Stimulated activated CD4-positive, alpha-beta T cell treated with anti-CD3 and anti-CD28 coated beads, Interleukin-12 subunit alpha, Interleukin-12 subunit beta, amount 100 ng/mL, for 24 hours (primary cell): ENCODE measurements at regions not wholly inside any gene's neighbourhood (a gene's known extent, or its start where the extent isn't known, plus 50 kb on each side); places are given as distances from the start of the nearest gene placed in this dataset.

Experiments used
- DNase-seq, 2 experiments: peaks; one replicate each; pipeline ENCODE4 v3.0.0-alpha.2; 2020; ENCODE audit warnings: low read depth in 2 of 2

GRCh38 chr10:113420057-113420732 is 132.7 kb upstream of the HABP2 start:
- no peak for DNase-seq

GRCh38 chr10:113420733-113421675 is 131.8 kb upstream of the HABP2 start:
- no peak for DNase-seq

GRCh38 chr10:113422371-113422770 is 130.5 kb upstream of the HABP2 start:
- DNase-seq, result no peak

GRCh38 chr10:113423981-113424721 is 128.7 kb upstream of the HABP2 start:
- no peak for DNase-seq

DNA sequence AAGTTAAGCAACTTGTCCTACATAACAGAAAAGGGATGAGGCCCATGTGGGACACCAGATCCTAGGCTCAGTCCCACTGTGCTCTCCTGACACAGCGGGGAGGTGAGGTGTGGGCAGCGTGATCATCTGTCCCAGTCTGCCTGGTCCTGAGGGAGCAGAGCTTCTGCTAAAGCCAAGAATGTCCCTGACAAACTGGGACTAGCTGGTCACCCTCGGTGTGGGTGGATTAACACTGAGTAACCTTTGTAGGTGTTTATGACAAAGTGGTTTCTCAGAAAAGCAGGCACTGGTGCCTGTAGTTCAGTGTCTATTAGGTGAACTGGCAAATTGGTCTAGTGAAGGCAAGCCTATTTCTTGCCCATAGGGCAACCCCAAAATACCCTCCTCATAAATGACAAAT is 127.8 kb upstream of the HABP2 start:
- no peak for DNase-seq

- no peak for DNase-seq
Measured at GRCh38 chr10:113425541-113425951, 127.3 kb upstream of the HABP2 start.

- no peak for DNase-seq
Measured at GRCh38 chr10:113426181-113426877, 126.5 kb upstream of the HABP2 start.

- no peak for DNase-seq
Measured at GRCh38 chr10:113427236-113427735, 125.6 kb upstream of the HABP2 start.

DNA sequence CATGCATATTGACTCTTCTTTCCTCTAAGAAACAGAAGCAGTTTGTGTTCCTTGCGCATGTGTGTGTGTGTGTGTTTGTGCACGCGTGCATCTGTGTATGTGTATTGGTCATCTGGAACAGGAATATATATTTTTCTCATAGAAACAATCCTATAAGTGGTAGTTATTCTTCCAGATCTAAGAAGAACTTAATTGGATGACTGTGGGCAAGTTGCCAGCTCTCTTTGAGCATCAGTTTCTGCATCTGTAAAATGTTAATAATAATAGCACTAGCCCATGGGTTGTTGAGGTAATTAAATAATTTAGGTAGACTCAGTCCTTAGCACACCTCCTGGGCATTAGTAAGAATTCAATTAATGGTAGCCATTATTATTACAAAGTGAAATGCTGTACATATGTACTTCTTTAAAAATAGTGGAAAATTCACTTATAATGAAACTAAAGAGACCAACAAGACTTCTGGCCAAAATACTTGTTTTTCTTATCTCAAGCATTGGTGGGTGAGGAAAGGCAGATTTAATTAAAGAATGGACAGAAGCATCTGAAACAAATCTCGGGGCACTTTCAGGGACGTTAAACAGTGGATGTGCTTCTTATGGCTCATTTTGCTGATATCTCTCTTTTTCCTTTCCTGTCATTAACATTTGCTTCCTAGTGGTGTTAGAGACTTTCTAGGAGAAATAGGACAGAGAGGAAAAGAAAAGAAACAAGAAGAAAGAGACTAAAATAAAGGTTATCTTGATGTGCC is 124.9 kb upstream of the HABP2 start:
- no peak for DNase-seq

GRCh38 chr10:113430634-113431397 is 122.0 kb upstream of the HABP2 start:
- DNase-seq, result no peak

GRCh38 chr10:113431398-113432160 is 121.3 kb upstream of the HABP2 start:
- DNase-seq, result no peak

DNA sequence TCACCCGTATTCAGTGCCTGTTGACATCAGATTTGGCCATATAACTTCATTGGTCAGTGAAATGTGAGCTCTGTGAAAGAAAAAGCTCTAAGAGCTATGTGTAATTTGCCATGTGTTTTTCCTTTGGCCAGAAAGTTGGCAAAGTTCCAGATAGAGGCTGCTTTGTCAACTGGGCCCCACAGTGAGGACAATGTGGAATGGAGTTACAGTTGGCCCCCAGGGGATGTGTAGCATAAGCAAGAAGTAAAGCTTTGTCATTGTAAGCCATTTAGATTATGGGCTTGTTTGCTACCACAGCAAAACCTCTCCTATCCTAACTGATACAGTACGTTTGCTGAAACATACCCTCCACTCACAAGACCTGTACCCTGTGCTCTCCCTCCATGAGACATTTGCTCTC is 119.1 kb upstream of the HABP2 start:
- no peak for DNase-seq

DNA sequence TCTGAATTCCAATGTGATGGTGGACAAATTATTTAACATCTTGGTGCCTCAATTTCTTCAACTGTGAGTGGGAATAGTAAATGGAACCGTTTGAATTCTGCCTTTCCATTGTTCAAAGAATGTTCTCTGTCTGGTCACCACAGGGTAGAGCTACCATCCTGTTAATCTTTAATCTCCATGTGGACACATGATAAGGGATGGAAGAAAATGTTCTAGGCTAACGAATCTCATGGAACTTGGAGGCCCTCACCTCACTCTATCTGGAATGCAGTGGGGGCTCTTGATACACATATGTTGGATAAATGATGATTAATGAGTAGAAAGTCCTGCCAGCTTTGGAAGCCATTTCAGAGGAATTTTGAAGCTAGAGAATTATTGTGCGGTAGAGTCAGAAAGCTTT is 118.5 kb upstream of the HABP2 start:
- DNase-seq, result no peak

DNA sequence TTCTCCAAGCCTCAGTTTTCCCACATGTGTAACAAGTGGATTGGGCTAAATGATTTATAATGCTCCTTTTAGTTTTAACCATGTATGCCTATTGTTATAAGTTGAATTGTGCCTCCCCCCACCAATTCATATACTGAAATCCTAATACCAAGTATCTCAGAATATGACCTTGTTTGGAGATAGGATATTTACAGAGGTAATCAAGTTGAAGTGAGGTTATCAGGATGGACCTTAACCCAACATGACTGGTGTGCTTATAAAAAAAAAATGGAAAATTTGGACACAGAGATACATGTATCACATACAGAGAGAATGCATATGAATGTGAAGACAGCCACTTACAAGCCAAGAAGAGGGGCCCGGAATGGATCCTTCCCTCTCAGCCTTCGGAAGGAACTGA is 117.9 kb upstream of the HABP2 start:
- no peak for DNase-seq

DNA sequence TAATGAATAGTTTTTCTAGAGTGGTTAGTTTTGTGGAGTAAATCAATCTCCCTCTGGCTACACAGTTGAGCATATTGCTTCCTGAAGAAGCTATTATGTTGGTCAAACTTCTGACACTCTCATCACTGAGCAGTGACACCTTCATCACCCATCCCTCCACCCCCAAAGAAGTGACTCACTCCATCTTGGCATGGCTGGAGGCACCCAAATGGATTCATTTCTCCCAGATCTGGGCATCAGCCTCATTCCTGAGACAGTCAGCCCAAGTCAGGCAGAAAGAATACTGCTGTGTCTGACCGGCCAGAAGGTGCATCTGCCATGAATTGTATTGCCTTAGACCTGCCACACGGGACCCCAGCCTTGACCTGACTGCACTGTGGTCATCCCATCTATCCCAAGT is 117.0 kb upstream of the HABP2 start:
- DNase-seq, result no peak

- no peak for DNase-seq
Measured at GRCh38 chr10:113436851-113437250, 116.0 kb upstream of the HABP2 start.

GRCh38 chr10:113438652-113439051 is 114.2 kb upstream of the HABP2 start:
- no peak for DNase-seq

- DNase-seq, result no peak
Measured at GRCh38 chr10:113441220-113441619, 111.6 kb upstream of the HABP2 start.

DNA sequence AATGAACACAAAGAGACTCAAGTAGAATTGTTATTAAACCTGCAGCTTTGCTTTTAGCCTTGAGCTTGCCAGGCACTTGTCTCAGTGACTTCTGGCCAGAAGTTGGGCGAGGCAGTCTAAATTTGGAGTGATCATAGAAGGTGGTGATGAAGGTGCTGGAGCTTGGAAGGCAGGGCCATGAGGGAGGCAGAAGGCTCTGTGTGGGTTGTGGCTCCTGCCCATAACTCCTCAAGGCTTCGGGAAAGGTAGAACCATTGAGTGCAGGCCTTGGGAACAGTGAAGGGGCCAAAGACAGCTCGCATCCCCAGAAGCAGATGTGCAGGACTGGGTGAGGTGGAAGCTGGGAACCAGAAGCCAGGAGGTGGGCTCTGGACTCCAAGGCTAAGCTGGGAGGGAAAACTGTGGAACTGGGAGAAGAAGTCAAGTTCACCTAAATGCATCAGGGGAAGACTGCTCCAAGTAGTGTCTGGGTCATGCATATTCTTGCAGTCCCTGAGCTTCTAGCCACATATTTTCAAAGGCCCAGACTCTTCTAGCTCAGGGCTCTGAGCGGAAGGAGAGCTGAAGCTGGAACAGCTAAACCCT is 111.1 kb upstream of the HABP2 start:
- no peak for DNase-seq
